Chondrocyte (in vitro differentiated cells): ENCODE measurements at regions not wholly inside any gene's neighbourhood (a gene's known extent, or its start where the extent isn't known, plus 50 kb on each side); places are given as distances from the start of the nearest gene placed in this dataset.

Experiments
- DNase-seq: peaks from one replicate; pipeline ENCODE4 v3.0.0; 2021; ENCODE audit warnings: mixed read lengths, low spot score
- H3K27ac Mint-ChIP-seq: one replicate; pipeline ENCODE4 v1.8.0; 2021; ENCODE audit warnings: mild to moderate bottlenecking, moderate library complexity, mixed read lengths; ENCODE audit not compliant: unreplicated experiment
- H3K27me3 Mint-ChIP-seq: 2 replicates; pipeline ENCODE4 v1.8.0; 2021; ENCODE audit warnings: low read depth, mixed read lengths
- H3K36me3 Mint-ChIP-seq: 2 replicates; pipeline ENCODE4 v1.8.0; 2021; ENCODE audit warnings: low read depth, mixed read lengths
- H3K4me1 Mint-ChIP-seq: 2 replicates; pipeline ENCODE4 v1.8.0; 2021; ENCODE audit warnings: low read depth, mild to moderate bottlenecking, mixed read lengths
- H3K4me3 Mint-ChIP-seq: one replicate; pipeline ENCODE4 v1.8.0; 2021; ENCODE audit warnings: mild to moderate bottlenecking, moderate library complexity, mixed read lengths; ENCODE audit not compliant: unreplicated experiment
- H3K9me3 Mint-ChIP-seq: 2 replicates; pipeline ENCODE4 v1.8.0; 2021; ENCODE audit warnings: low read depth, mixed read lengths
- TF ChIP-seq, protein P1 (sequence below): fragments of 200-600 bp; sonication (generic); IDR thresholded peaks from 2 replicates; pipeline ENCODE4 v1.5.0; 2021; ENCODE audit warnings: antibody characterized with exemption, mild to moderate bottlenecking, moderate library complexity

DNA sequence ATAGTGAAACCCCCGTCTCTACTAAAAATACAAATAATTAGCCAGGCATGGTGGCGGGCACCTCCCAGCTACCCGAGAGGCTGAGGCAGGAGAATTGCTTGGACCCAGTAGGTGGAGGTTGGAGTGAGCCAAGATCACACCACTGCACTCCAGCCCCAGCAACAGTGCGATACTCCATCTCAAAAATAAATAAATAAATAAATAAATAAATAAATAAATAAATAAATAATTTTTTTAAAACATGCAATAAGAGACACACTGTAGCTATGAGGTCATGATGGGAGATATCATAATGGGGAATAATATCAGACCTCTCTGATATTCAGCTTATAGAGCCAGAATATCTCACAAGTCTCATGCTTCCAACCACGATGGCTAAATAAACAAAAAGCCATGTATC lies 82.3 kb downstream of the CD24 start:
- Mint-ChIP-seq H3K27ac (no peak overlapping the region), H3K4me1 (peaks cover 3% of the 10 kb centered on the region), H3K36me3 (no peaks in the 10 kb centered on the region), H3K27me3 (peaks cover 10% of the 10 kb centered on the region), H3K4me3 (no peak overlapping the region), H3K9me3 (no peaks in the 10 kb centered on the region)
- TF ChIP-seq, protein P1, sequence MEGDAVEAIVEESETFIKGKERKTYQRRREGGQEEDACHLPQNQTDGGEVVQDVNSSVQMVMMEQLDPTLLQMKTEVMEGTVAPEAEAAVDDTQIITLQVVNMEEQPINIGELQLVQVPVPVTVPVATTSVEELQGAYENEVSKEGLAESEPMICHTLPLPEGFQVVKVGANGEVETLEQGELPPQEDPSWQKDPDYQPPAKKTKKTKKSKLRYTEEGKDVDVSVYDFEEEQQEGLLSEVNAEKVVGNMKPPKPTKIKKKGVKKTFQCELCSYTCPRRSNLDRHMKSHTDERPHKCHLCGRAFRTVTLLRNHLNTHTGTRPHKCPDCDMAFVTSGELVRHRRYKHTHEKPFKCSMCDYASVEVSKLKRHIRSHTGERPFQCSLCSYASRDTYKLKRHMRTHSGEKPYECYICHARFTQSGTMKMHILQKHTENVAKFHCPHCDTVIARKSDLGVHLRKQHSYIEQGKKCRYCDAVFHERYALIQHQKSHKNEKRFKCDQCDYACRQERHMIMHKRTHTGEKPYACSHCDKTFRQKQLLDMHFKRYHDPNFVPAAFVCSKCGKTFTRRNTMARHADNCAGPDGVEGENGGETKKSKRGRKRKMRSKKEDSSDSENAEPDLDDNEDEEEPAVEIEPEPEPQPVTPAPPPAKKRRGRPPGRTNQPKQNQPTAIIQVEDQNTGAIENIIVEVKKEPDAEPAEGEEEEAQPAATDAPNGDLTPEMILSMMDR = no peak
- DNase-seq = no peak

DNA sequence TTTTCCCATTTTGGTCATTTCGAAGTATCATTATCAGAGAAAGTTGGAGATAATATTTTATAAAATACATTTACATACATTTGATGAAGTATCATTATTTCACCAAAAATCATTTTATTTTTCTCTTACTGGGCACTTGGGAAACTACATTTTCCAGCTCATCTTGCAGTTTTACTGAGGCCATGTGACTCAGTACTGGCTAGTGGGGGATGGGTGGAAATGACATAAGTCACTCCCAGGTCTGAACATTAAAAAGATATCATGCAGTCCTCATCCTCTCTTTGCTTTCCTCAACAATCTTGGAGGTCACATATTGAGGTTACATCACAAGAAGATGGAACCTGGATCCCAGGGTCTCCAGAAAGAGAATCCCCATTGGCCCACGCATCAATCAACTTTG lies 84.1 kb downstream of the CD24 start:
- no peak overlapping the region for H3K4me3 Mint-ChIP-seq

DNA sequence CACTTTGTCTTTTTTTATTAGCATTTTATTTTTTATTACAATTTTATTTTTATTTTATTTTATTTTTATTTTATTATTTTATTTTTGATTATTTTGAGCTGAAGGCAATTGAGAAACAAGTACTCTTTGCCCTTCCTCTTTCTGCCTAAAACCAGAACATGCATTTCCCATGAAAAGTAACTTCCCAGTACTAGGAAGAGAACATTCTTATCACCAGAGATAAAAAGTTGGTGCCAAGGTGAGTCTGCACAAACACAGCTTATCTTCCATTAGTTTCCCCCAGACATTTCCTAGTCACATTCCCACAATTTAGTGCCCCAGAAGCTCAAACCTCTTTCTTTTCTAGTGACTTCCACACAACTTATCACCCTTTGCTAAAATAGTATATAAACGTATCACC lies 84.8 kb downstream of the CD24 start:
- Mint-ChIP-seq H3K4me3 (no peak overlapping the region), H3K9me3 (no peaks in the 10 kb centered on the region), H3K36me3 (no peaks in the 10 kb centered on the region), H3K27ac (no peak overlapping the region), H3K27me3 (peaks cover 11% of the 10 kb centered on the region), H3K4me1 (peaks cover 3% of the 10 kb centered on the region)
- no peak for DNase-seq
- TF ChIP-seq, protein P1 = no peak

More for the DNA sequence above, 84.1 kb downstream of the CD24 start:
- peaks cover 11% of the 10 kb centered on the region for H3K27me3 Mint-ChIP-seq
- no peak for DNase-seq
- H3K9me3 Mint-ChIP-seq = no peaks in the 10 kb centered on the region
- peaks cover 3% of the 10 kb centered on the region for H3K4me1 Mint-ChIP-seq
- H3K36me3 Mint-ChIP-seq = no peaks in the 10 kb centered on the region
- TF ChIP-seq, protein P1 = no peak
- H3K27ac Mint-ChIP-seq = no peak overlapping the region

DNA sequence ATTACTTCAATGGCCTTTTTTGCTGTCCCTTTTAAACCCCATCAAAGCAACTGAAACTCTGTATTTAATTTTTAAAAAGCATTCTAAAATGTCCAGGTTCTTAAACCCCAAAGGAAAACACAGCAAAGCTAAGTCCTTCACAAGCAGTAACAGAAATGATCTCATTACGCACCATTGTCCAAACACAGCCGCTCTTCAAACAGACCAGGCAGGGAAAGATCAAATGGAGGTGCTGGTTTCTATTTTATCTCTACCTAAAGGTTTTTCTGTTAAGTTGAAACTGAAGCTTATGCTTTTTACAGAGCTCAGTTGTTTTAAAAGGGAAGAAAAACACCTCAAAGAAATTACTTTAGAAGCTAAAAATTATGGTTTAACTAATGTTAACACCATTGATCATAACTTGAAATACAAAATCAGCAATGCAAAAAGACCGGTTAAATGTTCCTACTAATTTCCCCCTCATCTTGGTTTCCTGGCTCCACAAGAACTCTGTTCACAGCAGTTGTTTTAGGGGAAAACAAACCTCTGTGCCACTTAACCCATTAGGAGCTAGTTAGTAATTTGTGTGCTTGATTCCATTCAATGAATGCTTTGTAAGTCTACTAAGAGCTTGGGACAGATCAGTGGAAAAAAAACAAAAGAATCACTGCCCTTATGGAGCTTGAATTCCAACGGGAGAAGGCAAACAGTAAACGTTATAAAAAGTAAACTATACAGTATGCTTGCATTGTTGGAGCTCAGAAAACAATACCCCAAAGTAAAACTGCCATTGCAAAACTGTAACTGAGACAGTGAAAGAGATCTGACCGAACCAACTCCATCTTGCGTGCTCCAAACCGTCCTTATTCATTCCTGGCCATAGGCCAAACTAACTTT lies 87.4 kb downstream of the CD24 start:
- H3K4me1 Mint-ChIP-seq = peaks cover 3% of the 10 kb centered on the region
- DNase-seq = no peak
- no peaks in the 10 kb centered on the region for H3K36me3 Mint-ChIP-seq
- no peak overlapping the region for H3K27ac Mint-ChIP-seq
- H3K27me3 Mint-ChIP-seq = peaks cover 2% of the 10 kb centered on the region
- H3K4me3 Mint-ChIP-seq = no peak overlapping the region
- TF ChIP-seq, protein P1 = no peak
- no peaks in the 10 kb centered on the region for H3K9me3 Mint-ChIP-seq

DNA sequence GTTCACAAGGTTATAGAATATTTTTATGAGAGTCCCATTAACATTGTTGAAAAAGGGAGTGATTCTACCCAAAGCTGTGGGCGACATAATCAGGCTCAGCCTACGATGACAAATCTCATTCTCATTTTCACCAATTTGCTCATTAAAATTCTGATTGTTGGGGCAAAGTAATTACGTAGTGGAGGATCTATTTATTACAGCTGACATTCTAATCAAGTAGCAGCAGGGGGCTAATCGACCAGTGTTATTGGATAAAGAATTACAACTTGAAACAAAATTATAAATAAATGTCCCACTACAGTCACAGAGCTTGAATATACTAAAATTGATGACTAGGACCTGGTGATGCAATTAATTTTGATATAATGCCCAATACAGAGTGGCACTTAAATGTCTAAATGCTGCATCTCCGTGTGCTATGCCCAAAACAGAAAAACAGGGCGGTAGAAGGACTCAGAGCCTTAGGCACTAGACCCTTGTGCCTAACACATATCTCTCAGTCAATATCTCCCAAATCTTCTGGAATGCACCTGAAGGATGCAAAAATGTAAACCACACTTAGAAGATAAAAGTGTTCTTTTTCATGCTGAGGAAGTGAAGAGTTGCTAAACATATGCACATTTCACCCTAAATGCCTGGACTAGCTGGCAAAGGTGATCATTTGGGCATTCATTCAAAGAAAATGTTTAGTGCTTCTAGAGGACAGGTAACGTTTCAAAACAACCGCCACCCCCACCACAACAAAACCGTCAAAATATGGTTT lies 88.3 kb downstream of the CD24 start:
- TF ChIP-seq, protein P1 = no peak
- H3K36me3 Mint-ChIP-seq = no peaks in the 10 kb centered on the region
- DNase-seq = no peak
- H3K4me3 Mint-ChIP-seq = no peak overlapping the region
- peaks cover 2% of the 10 kb centered on the region for H3K27me3 Mint-ChIP-seq
- H3K9me3 Mint-ChIP-seq = no peaks in the 10 kb centered on the region
- H3K4me1 Mint-ChIP-seq = peaks cover 3% of the 10 kb centered on the region
- H3K27ac Mint-ChIP-seq = no peak overlapping the region
